ENCODE measurements at regions not wholly inside any gene's neighbourhood (a gene's known extent, or its start where the extent isn't known, plus 50 kb on each side); places are given as distances from the start of the nearest gene placed in this dataset.

DNA sequence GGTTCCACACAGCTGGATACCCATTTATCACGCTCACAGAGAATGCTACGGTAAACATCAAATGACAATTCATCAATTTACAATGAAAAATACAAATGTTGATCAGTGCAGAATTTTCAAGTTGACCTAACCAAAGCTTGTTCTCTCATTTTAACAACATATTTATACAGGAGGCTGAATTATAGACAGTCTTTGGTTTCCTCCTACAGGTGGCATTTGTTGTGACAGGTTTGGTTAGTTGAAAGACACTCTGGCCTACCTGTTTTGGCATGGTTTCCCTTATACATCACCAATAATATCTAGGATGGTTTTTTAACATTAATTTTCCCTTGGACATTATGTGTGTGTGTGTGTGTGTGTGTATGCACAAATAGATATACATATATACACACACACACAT, 642.5 kb upstream of the MMS22L start:
- Histone ChIP-seq H2AFZ (ENCODE audit: low read length) (no peak overlapping the region), H4K20me1 (ENCODE audit: insufficient read depth, low read length) (no peaks in the 10 kb centered on the region), H3K36me3 (replicated peaks; ENCODE audit: insufficient read depth, low read length) (no peaks in the 10 kb centered on the region), H3K9me2 (replicated peaks; ENCODE audit: insufficient read depth, low read length) (no peaks in the 10 kb centered on the region), H3K9ac (ENCODE audit: low read length) (no peak overlapping the region), H3K9me3 (replicated peaks; ENCODE audit: insufficient read depth, low read length) (no peaks in the 10 kb centered on the region), H3K27ac (ENCODE audit: low read length) (no peak overlapping the region), H3K79me2 (ENCODE audit: low read length) (no peaks in the 10 kb centered on the region), H3F3A (ENCODE audit: insufficient read depth, low read length) (no peaks in the 10 kb centered on the region), H3K4me3 (ENCODE audit: low read length) (no peak overlapping the region), H3K4me1 (ENCODE audit: low read length) (no peaks in the 10 kb centered on the region), H3K27me3 (replicated peaks; ENCODE audit: insufficient read depth, low read length) (no peaks in the 10 kb centered on the region), H3K4me2 (ENCODE audit: low read depth, low read length) (no peak overlapping the region)
- no peak for DNase-seq
- TF ChIP-seq, protein P1, sequence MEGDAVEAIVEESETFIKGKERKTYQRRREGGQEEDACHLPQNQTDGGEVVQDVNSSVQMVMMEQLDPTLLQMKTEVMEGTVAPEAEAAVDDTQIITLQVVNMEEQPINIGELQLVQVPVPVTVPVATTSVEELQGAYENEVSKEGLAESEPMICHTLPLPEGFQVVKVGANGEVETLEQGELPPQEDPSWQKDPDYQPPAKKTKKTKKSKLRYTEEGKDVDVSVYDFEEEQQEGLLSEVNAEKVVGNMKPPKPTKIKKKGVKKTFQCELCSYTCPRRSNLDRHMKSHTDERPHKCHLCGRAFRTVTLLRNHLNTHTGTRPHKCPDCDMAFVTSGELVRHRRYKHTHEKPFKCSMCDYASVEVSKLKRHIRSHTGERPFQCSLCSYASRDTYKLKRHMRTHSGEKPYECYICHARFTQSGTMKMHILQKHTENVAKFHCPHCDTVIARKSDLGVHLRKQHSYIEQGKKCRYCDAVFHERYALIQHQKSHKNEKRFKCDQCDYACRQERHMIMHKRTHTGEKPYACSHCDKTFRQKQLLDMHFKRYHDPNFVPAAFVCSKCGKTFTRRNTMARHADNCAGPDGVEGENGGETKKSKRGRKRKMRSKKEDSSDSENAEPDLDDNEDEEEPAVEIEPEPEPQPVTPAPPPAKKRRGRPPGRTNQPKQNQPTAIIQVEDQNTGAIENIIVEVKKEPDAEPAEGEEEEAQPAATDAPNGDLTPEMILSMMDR (IDR thresholded peaks at IDR 0.05; ENCODE audit: low read length), result no peak
- TF ChIP-seq EZH2phosphoT487 (IDR thresholded peaks at IDR 0.05; ENCODE audit: low read length) (no peak), EZH2 (optimal IDR thresholded peaks at IDR 0.05; ENCODE audit: low read depth, low read length) (no peak)

DNA sequence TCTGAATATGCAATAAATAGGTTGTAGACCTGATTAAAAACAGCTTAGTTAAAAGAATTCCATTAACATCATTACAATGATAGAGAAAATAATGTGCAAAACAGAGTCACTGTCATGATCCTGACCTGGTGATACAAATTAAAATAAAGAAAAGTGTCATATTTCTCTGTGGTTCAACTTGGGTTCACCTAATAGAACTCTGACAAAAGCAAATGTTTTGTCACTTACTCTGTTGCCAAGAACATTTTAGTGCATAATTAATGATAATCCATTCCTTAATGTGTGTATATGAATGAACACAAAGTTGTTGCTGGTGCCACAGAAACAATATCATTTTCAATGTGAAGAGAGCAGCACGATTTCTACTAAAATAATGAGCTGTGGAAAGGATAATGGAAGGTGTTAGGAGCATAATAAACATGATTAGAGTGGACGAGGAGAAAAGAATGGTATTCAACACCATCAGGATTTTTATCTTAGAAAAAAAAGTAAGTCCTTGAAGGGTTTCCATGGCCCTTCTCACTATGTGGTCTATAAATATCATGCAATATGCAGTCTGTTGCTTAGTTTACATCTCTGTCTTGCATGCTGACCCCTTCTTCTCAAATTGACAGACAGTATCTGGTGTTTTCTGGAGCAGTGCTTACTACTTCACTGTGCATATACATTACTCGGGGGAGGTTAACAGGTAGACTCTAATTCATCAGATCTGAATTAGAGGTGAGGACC, 656.6 kb upstream of the MMS22L start:
- Histone ChIP-seq H3K4me3 (ENCODE audit: low read length) (no peak overlapping the region), H3K36me3 (replicated peaks; ENCODE audit: insufficient read depth, low read length) (no peaks in the 10 kb centered on the region), H3K9me3 (replicated peaks; ENCODE audit: insufficient read depth, low read length) (no peaks in the 10 kb centered on the region), H3K9me2 (replicated peaks; ENCODE audit: insufficient read depth, low read length) (no peaks in the 10 kb centered on the region), H3K79me2 (ENCODE audit: low read length) (no peaks in the 10 kb centered on the region), H3F3A (ENCODE audit: insufficient read depth, low read length) (no peaks in the 10 kb centered on the region), H4K20me1 (ENCODE audit: insufficient read depth, low read length) (no peaks in the 10 kb centered on the region), H3K27me3 (replicated peaks; ENCODE audit: insufficient read depth, low read length) (no peaks in the 10 kb centered on the region), H3K27ac (ENCODE audit: low read length) (no peak overlapping the region), H3K4me2 (ENCODE audit: low read depth, low read length) (no peak overlapping the region), H3K4me1 (ENCODE audit: low read length) (no peaks in the 10 kb centered on the region), H2AFZ (ENCODE audit: low read length) (no peak overlapping the region), H3K9ac (ENCODE audit: low read length) (no peak overlapping the region)
- no peak for DNase-seq
- TF ChIP-seq, protein P1 (IDR thresholded peaks at IDR 0.05; ENCODE audit: low read length), result no peak
- TF ChIP-seq EZH2phosphoT487 (IDR thresholded peaks at IDR 0.05; ENCODE audit: low read length) (no peak), EZH2 (optimal IDR thresholded peaks at IDR 0.05; ENCODE audit: low read depth, low read length) (no peak)

DNA sequence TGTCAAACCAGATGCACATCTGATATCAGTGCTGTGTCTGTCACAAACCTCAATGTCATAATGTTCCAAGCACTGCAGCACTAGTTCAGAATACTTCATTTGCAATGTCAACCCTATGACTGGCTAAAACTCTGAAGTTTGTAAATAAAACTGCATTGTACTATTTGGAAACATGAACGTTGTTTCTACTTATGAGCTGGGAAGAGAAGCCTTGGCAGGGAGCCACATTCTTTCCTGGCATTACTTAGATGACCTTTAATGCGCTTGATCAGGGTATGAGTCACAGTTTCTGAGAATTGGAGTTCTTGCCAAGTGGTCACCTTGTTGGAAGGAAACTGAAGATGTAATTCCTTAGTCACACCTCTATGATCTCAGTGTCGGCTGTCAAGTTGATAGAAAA, 664.8 kb upstream of the MMS22L start:
- Histone ChIP-seq H3K4me1 (ENCODE audit: low read length) (no peaks in the 10 kb centered on the region), H3K9me3 (replicated peaks; ENCODE audit: insufficient read depth, low read length) (no peaks in the 10 kb centered on the region), H3K9ac (ENCODE audit: low read length) (no peak overlapping the region), H3K79me2 (ENCODE audit: low read length) (no peaks in the 10 kb centered on the region), H4K20me1 (ENCODE audit: insufficient read depth, low read length) (no peaks in the 10 kb centered on the region), H3K27ac (ENCODE audit: low read length) (no peak overlapping the region), H3K9me2 (replicated peaks; ENCODE audit: insufficient read depth, low read length) (no peaks in the 10 kb centered on the region), H3K4me3 (ENCODE audit: low read length) (no peak overlapping the region), H3K27me3 (replicated peaks; ENCODE audit: insufficient read depth, low read length) (no peaks in the 10 kb centered on the region), H3K36me3 (replicated peaks; ENCODE audit: insufficient read depth, low read length) (no peaks in the 10 kb centered on the region), H3K4me2 (ENCODE audit: low read depth, low read length) (no peak overlapping the region), H3F3A (ENCODE audit: insufficient read depth, low read length) (no peaks in the 10 kb centered on the region), H2AFZ (ENCODE audit: low read length) (no peak overlapping the region)
- no peak for DNase-seq
- TF ChIP-seq, protein P1 (IDR thresholded peaks at IDR 0.05; ENCODE audit: low read length), result no peak
- TF ChIP-seq EZH2 (optimal IDR thresholded peaks at IDR 0.05; ENCODE audit: low read depth, low read length) (no peak), EZH2phosphoT487 (IDR thresholded peaks at IDR 0.05; ENCODE audit: low read length) (no peak)

All from MM.1S (cell line).